Sigmoid colon (tissue), 6 donors: ENCODE measurements at regions not wholly inside any gene's neighbourhood (a gene's known extent, or its start where the extent isn't known, plus 50 kb on each side); places are given as distances from the start of the nearest gene placed in this dataset.

Experiments
- DNase-seq: peaks from one replicate; pipeline ENCODE4 v3.0.0-alpha.2; 2019
- H3K27ac ChIP-seq, 4 donors: fragments of 200-600 bp; sonication (generic); one replicate each; pipeline ENCODE4 v1.5.1; 2016 to 2019; ENCODE audit warnings: mild to moderate bottlenecking in 1 of 4
- H3K27me3 ChIP-seq, 3 donors: fragments of 200-600 bp; sonication (generic); one replicate each; pipeline ENCODE4 v1.5.1; 2019; ENCODE audit warnings: mild to moderate bottlenecking in 1 of 3
- H3K36me3 ChIP-seq, 4 donors: fragments of 200-600 bp; sonication (generic); one replicate each; pipeline ENCODE4 v1.5.1; 2016 to 2019
- H3K4me1 ChIP-seq, 4 donors: fragments of 200-600 bp; sonication (generic); one replicate each; pipeline ENCODE4 v1.5.1; 2017 to 2019
- H3K4me3 ChIP-seq, 4 donors: fragments of 200-600 bp; sonication (generic); one replicate each; pipeline ENCODE4 v1.5.1; 2017 to 2019; ENCODE audit warnings: mild to moderate bottlenecking in 2 of 4, moderate library complexity in 1 of 4
- H3K9me3 ChIP-seq, 4 donors: fragments of 200-600 bp in 3 of 4; sonication (generic) in 3 of 4; one replicate each; pipeline versions ENCODE4 v1.5.1 to v1.6.1; 2013 to 2019
- EP300 ChIP-seq, 4 donors: sonication (generic); formaldehyde crosslinking; IDR thresholded peaks; one replicate each; pipeline ENCODE4 v1.6.1; 2017; ENCODE audit warnings: antibody characterized with exemption in 4 of 4
- POLR2A ChIP-seq, 2 donors: fragments of 450-650 bp; IDR thresholded peaks; one replicate each; pipeline ENCODE4 v1.6.1; 2016; ENCODE audit warnings: antibody characterized with exemption in 2 of 2, mild to moderate bottlenecking in 2 of 2, moderate library complexity in 2 of 2
- POLR2AphosphoS5 ChIP-seq, 4 donors: sonication (generic); formaldehyde crosslinking; IDR thresholded peaks; one replicate each; pipeline ENCODE4 v1.6.1; 2017; ENCODE audit warnings: antibody characterized with exemption in 4 of 4
- WGBS, 2 donors: extraction: QIAGEN DNeasy Blood & Tissue Kit; methylation state at CpG; one replicate each; pipeline ENCODE4 v1.1.7; 2013; 5-methylcytosine and 5-hydroxymethylcytosine counted together
- intact Hi-C: fragments of 100-400 bp; cut with DNase I; formaldehyde crosslinking; loops from one replicate; pipeline ENCODE4 v1.15.1; 2023
- TF ChIP-seq, protein P1 (sequence below), 4 experiments: fragments of 450-650 bp in 3 of 4; fragments of 200-600 bp in 1 of 4; IDR thresholded peaks; one replicate each; pipeline ENCODE4 v1.5.1; 2016 to 2019; ENCODE audit warnings: antibody characterized with exemption in 4 of 4, mild to moderate bottlenecking in 3 of 4, moderate library complexity in 2 of 4
- donor health status: healthy with polysubstance abuse.
- donor health status: healthy.

DNA sequence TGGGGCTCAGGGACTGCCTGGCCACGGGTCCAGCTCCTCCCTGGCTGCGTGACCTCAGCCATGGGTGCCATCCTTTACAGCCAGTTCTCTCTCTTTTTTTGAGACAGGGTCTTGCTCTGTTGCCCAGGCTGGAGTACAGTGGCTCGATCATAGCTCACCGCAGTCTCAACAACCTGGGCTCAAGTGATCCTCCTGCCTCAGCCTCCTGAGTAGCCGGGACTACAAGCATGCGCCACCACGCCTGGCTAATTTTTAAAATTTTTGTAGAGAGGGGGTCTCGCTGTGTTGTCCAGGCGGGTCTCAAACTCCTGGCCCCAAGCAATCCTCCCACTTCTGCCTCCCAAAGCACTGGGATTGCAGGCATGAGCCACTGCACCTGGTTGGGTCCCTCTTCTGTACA, 75.4 kb downstream of the PTPRS start:
- Histone ChIP-seq H3K4me1 (no peaks in the 10 kb centered on the region), H3K27me3 (no peaks in the 10 kb centered on the region), H3K4me3 (no peak overlapping the region), H3K27ac (no peak overlapping the region), H3K9me3 (no peaks in the 10 kb centered on the region), H3K36me3 (peaks cover 11 to 54% (median 22%) of the 10 kb centered on the region in 4 donors)
- WGBS, 2 donors, result 79 to 81% methylated on average over 9 of the region's 9 CpGs
- TF ChIP-seq EP300 (IDR thresholded peaks at IDR 0.05) (no peak), POLR2A (IDR thresholded peaks at IDR 0.05) (no peak), POLR2AphosphoS5 (IDR thresholded peaks at IDR 0.05) (no peak)
- TF ChIP-seq, protein P1, sequence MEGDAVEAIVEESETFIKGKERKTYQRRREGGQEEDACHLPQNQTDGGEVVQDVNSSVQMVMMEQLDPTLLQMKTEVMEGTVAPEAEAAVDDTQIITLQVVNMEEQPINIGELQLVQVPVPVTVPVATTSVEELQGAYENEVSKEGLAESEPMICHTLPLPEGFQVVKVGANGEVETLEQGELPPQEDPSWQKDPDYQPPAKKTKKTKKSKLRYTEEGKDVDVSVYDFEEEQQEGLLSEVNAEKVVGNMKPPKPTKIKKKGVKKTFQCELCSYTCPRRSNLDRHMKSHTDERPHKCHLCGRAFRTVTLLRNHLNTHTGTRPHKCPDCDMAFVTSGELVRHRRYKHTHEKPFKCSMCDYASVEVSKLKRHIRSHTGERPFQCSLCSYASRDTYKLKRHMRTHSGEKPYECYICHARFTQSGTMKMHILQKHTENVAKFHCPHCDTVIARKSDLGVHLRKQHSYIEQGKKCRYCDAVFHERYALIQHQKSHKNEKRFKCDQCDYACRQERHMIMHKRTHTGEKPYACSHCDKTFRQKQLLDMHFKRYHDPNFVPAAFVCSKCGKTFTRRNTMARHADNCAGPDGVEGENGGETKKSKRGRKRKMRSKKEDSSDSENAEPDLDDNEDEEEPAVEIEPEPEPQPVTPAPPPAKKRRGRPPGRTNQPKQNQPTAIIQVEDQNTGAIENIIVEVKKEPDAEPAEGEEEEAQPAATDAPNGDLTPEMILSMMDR (IDR thresholded peaks at IDR 0.05), result no peak
- DNase-seq, result no peak
- intact Hi-C loops, result no loop called here

GRCh38 chr19:5264453-5264852, 76.2 kb downstream of the PTPRS start:
- DNase-seq, result no peak
- Histone ChIP-seq H3K36me3 (peaks cover 11 to 60% (median 22%) of the 10 kb centered on the region in 4 donors), H3K27ac (no peak overlapping the region), H3K4me3 (no peak overlapping the region), H3K27me3 (no peaks in the 10 kb centered on the region), H3K4me1 (no peaks in the 10 kb centered on the region), H3K9me3 (no peaks in the 10 kb centered on the region)
- 88 to 96% methylated on average over 7 of the region's 7 CpGs for WGBS, 2 donors
- intact Hi-C loops, result no loop called here
- TF ChIP-seq, protein P1 (IDR thresholded peaks at IDR 0.05), result no peak
- no peak for TF ChIP-seq EP300 (IDR thresholded peaks at IDR 0.05)
- no peak for TF ChIP-seq POLR2A (IDR thresholded peaks at IDR 0.05)
- no peak for TF ChIP-seq POLR2AphosphoS5 (IDR thresholded peaks at IDR 0.05)

- intact Hi-C loops, result no loop called here
- DNase-seq, result no peak
- no peaks in the 10 kb centered on the region for H3K27me3 ChIP-seq
- H3K27ac ChIP-seq, result no peak overlapping the region
- no peak overlapping the region for H3K4me3 ChIP-seq
- 77 to 88% methylated on average over 23 of the region's 23 CpGs for WGBS, 2 donors
- H3K4me1 ChIP-seq, result no peaks in the 10 kb centered on the region
- TF ChIP-seq POLR2AphosphoS5 (IDR thresholded peaks at IDR 0.05), result no peak
- TF ChIP-seq POLR2A (IDR thresholded peaks at IDR 0.05), result no peak
- TF ChIP-seq, protein P1 (IDR thresholded peaks at IDR 0.05), result no peak
- TF ChIP-seq EP300 (IDR thresholded peaks at IDR 0.05), result no peak
- H3K9me3 ChIP-seq, result no peaks in the 10 kb centered on the region
- H3K36me3 ChIP-seq, result peaks cover 11 to 63% (median 24%) of the 10 kb centered on the region in 4 donors
Observed at GRCh38 chr19:5263615-5264014, 77.0 kb downstream of the PTPRS start.

DNA sequence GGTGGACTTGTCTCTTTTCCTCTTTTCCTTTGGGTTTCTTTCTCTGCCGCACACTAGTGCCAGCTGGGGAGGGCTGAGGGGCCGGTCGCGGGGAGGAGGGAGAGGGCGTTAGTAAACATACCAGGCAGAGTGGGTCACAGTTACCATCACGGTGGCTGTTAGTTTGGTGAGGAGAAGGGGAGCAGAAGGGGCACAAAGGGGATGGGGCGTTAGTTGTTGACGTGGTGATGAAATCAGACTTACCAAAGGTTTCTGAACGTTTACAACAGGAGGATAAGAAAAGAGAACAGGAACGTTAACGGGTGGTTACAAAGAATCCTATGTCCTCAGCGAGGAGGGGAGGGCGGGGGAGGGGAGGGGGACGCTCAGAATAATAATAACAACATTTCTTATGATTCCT, 77.9 kb downstream of the PTPRS start:
- no peaks in the 10 kb centered on the region for H3K4me1 ChIP-seq
- H3K9me3 ChIP-seq, result no peaks in the 10 kb centered on the region
- peaks cover 14 to 71% (median 32%) of the 10 kb centered on the region in 4 donors for H3K36me3 ChIP-seq
- TF ChIP-seq, protein P1 (IDR thresholded peaks at IDR 0.05), result no peak
- TF ChIP-seq POLR2A (IDR thresholded peaks at IDR 0.05) (no peak), EP300 (IDR thresholded peaks at IDR 0.05) (no peak), POLR2AphosphoS5 (IDR thresholded peaks at IDR 0.05) (no peak)
- H3K4me3 ChIP-seq, result no peak overlapping the region
- no peak for DNase-seq
- no peaks in the 10 kb centered on the region for H3K27me3 ChIP-seq
- intact Hi-C loops, result no loop called here
- no peak overlapping the region for H3K27ac ChIP-seq
- 53 to 73% methylated on average over 14 of the region's 14 CpGs for WGBS, 2 donors
